Peyer's patch (tissue), 4 donors: ENCODE measurements at regions not wholly inside any gene's neighbourhood (a gene's known extent, or its start where the extent isn't known, plus 50 kb on each side); places are given as distances from the start of the nearest gene placed in this dataset.
"Not testable (repeated sequence)": the region's sequence is repeated elsewhere in the genome, so short reads cannot be mapped to it uniquely, and the experiment has no call there.

ENCODE experiments used
- DNase-seq, 3 donors: peaks; one replicate each; pipeline ENCODE4 v3.0.0-alpha.2; 2017 to 2019
- H3K27ac ChIP-seq, 4 donors: fragments of 200-600 bp; sonication (generic); one replicate each; pipeline ENCODE4 v1.5.1; 2016 to 2019
- H3K27me3 ChIP-seq, 2 donors: fragments of 200-600 bp; sonication (generic); one replicate each; pipeline ENCODE4 v1.5.1; 2019
- H3K36me3 ChIP-seq, 3 donors: fragments of 200-600 bp; sonication (generic); one replicate each; pipeline ENCODE4 v1.5.1; 2016 to 2019
- H3K4me1 ChIP-seq, 4 donors: fragments of 200-600 bp; sonication (generic); one replicate each; pipeline ENCODE4 v1.5.1; 2016 to 2019
- H3K4me3 ChIP-seq, 4 donors: fragments of 200-600 bp; sonication (generic); 1 replicate in 3 of 4; 2 replicates in 1 of 4; pipeline ENCODE4 v1.5.1; 2016 to 2019; ENCODE audit warnings: mild to moderate bottlenecking in 1 of 4
- H3K9me3 ChIP-seq, 4 donors: fragments of 200-600 bp; sonication (generic); one replicate each; pipeline ENCODE4 v1.5.1; 2016 to 2019; ENCODE audit warnings: mild to moderate bottlenecking in 1 of 4
- POLR2A ChIP-seq, 2 donors: fragments of 450-650 bp; IDR thresholded peaks; one replicate each; pipeline ENCODE4 v1.5.1; 2017; ENCODE audit warnings: antibody characterized with exemption in 2 of 2, mild to moderate bottlenecking in 2 of 2, moderate library complexity in 2 of 2
- TF ChIP-seq, protein P1 (sequence below), 6 experiments: fragments of 450-650 bp in 4 of 6; fragments of 200-600 bp in 2 of 6; sonication (generic) in 1 of 6; IDR thresholded peaks; one replicate each; pipeline ENCODE4 v1.5.1; 2017 to 2019; ENCODE audit warnings: antibody characterized with exemption in 6 of 6, mild to moderate bottlenecking in 3 of 6, moderate library complexity in 1 of 6

DNA sequence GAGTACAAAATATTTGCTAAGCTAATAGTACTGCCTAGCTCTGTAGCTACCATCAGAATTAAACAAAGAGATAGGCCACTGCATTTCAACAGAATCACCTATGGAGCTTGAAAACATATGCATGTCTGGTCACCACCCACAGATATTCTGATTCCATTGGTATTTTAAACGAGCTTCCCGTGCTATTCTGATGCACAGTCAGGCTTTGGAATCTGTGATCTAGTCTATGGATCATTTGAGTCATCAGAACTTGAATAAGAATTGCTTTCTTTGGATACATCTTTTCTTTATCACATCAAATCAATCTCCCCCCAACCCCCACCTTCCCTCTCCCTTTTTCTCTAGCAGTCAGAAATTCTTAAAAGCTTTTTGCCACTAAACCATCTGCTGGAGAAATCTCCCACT lies 124.7 kb downstream of the NPIPB5 start:
- Histone ChIP-seq H3K4me3 (no peak overlapping the region), H3K36me3 (no peaks in the 10 kb centered on the region), H3K27ac (no peak overlapping the region), H3K9me3 (peaks cover 0 to 5% (median 0%) of the 10 kb centered on the region in 4 donors), H3K27me3 (no peaks in the 10 kb centered on the region), H3K4me1 (no peaks in the 10 kb centered on the region)
- no peak for TF ChIP-seq POLR2A (IDR thresholded peaks at IDR 0.05)
- TF ChIP-seq, protein P1, sequence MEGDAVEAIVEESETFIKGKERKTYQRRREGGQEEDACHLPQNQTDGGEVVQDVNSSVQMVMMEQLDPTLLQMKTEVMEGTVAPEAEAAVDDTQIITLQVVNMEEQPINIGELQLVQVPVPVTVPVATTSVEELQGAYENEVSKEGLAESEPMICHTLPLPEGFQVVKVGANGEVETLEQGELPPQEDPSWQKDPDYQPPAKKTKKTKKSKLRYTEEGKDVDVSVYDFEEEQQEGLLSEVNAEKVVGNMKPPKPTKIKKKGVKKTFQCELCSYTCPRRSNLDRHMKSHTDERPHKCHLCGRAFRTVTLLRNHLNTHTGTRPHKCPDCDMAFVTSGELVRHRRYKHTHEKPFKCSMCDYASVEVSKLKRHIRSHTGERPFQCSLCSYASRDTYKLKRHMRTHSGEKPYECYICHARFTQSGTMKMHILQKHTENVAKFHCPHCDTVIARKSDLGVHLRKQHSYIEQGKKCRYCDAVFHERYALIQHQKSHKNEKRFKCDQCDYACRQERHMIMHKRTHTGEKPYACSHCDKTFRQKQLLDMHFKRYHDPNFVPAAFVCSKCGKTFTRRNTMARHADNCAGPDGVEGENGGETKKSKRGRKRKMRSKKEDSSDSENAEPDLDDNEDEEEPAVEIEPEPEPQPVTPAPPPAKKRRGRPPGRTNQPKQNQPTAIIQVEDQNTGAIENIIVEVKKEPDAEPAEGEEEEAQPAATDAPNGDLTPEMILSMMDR (IDR thresholded peaks at IDR 0.05): no peak
- no peak for DNase-seq

- no peaks in the 10 kb centered on the region for H3K36me3 ChIP-seq
- no peaks in the 10 kb centered on the region for H3K4me1 ChIP-seq
- no peak overlapping the region for H3K27ac ChIP-seq
- peaks cover 0 to 5% (median 0%) of the 10 kb centered on the region in 4 donors for H3K9me3 ChIP-seq
- H3K27me3 ChIP-seq: no peaks in the 10 kb centered on the region
- TF ChIP-seq POLR2A (IDR thresholded peaks at IDR 0.05): no peak
- TF ChIP-seq, protein P1 (IDR thresholded peaks at IDR 0.05): no peak
- no peak for DNase-seq
- H3K4me3 ChIP-seq: no peak overlapping the region
These were observed 125.1 kb downstream of the NPIPB5 start for GRCh38 chr16:22635801-22636200.

GRCh38 chr16:22638393-22639206 lies 127.9 kb downstream of the NPIPB5 start:
- Histone ChIP-seq H3K27ac (no peak overlapping the region), H3K4me1 (no peaks in the 10 kb centered on the region), H3K9me3 (peaks cover 0 to 5% (median 0%) of the 10 kb centered on the region in 4 donors), H3K4me3 (no peak overlapping the region), H3K36me3 (no peaks in the 10 kb centered on the region), H3K27me3 (no peaks in the 10 kb centered on the region)
- DNase-seq: no peak
- TF ChIP-seq POLR2A (IDR thresholded peaks at IDR 0.05): no peak
- TF ChIP-seq, protein P1 (IDR thresholded peaks at IDR 0.05): no peak

- TF ChIP-seq, protein P1 (IDR thresholded peaks at IDR 0.05): no peak
- TF ChIP-seq POLR2A (IDR thresholded peaks at IDR 0.05): no peak
- H3K36me3 ChIP-seq: no peaks in the 10 kb centered on the region
- H3K4me3 ChIP-seq: no peak overlapping the region
- H3K27ac ChIP-seq: no peak overlapping the region
- H3K9me3 ChIP-seq: peaks cover 0 to 5% (median 0%) of the 10 kb centered on the region in 4 donors
- no peaks in the 10 kb centered on the region for H3K27me3 ChIP-seq
- no peak for DNase-seq
- H3K4me1 ChIP-seq: no peaks in the 10 kb centered on the region
These were observed 130.5 kb downstream of the NPIPB5 start for GRCh38 chr16:22641131-22641628.

- TF ChIP-seq, protein P1 (IDR thresholded peaks at IDR 0.05): no peak
- TF ChIP-seq POLR2A (IDR thresholded peaks at IDR 0.05): no peak
- no peak for DNase-seq
- Histone ChIP-seq H3K27ac (no peak overlapping the region), H3K4me1 (no peaks in the 10 kb centered on the region), H3K4me3 (no peak overlapping the region), H3K36me3 (no peaks in the 10 kb centered on the region), H3K27me3 (no peaks in the 10 kb centered on the region), H3K9me3 (peaks cover 0 to 3% (median 0%) of the 10 kb centered on the region in 4 donors)
These were observed 131.9 kb downstream of the NPIPB5 start for GRCh38 chr16:22642416-22643088.

GRCh38 chr16:22643203-22643602 lies 132.5 kb downstream of the NPIPB5 start:
- not testable (repeated sequence) for DNase-seq, H3K27ac ChIP-seq, H3K4me1 ChIP-seq, H3K4me3 ChIP-seq, H3K36me3 ChIP-seq, H3K9me3 ChIP-seq, H3K27me3 ChIP-seq
